Tibial nerve (tissue), 4 donors: ENCODE measurements at regions not wholly inside any gene's neighbourhood (a gene's known extent, or its start where the extent isn't known, plus 50 kb on each side); places are given as distances from the start of the nearest gene placed in this dataset.

ENCODE experiments used
- DNase-seq, 2 donors: peaks; one replicate each; pipeline ENCODE4 v3.0.0-alpha.2; 2019; ENCODE audit warnings: low spot score in 2 of 2
- H3K27ac ChIP-seq, 4 donors: fragments of 200-600 bp; sonication (generic) in 3 of 4; one replicate each; pipeline ENCODE4 v1.5.1; 2017 to 2019; ENCODE audit warnings: mild to moderate bottlenecking in 1 of 4
- H3K27me3 ChIP-seq, 2 donors: fragments of 200-600 bp; sonication (generic) in 1 of 2; one replicate each; pipeline versions ENCODE4 v1.5.1 to v1.6.0; 2017 to 2019
- H3K36me3 ChIP-seq, 3 donors: fragments of 200-600 bp; sonication (generic); one replicate each; pipeline ENCODE4 v1.5.1; 2018 to 2019
- H3K4me1 ChIP-seq, 4 donors: fragments of 200-600 bp; sonication (generic) in 3 of 4; one replicate each; pipeline ENCODE4 v1.5.1; 2017 to 2019
- H3K4me3 ChIP-seq, 4 donors: fragments of 200-600 bp; sonication (generic) in 3 of 4; one replicate each; pipeline ENCODE4 v1.5.1; 2017 to 2019; ENCODE audit warnings: mild to moderate bottlenecking in 1 of 4, moderate library complexity in 1 of 4
- H3K9me3 ChIP-seq, 4 donors: fragments of 200-600 bp; sonication (generic) in 3 of 4; one replicate each; pipeline ENCODE4 v1.5.1; 2017 to 2019
- CTCF ChIP-seq, 5 experiments: fragments of 200-600 bp in 3 of 5; fragments of 450-650 bp in 2 of 5; sonication (generic) in 3 of 5; IDR thresholded peaks; one replicate each; pipeline ENCODE4 v1.5.1; 2016 to 2019; ENCODE audit warnings: antibody characterized with exemption in 5 of 5, mild to moderate bottlenecking in 3 of 5, moderate library complexity in 2 of 5
- EP300 ChIP-seq, 2 donors: sonication (generic); formaldehyde crosslinking; IDR thresholded peaks; one replicate each; pipeline ENCODE4 v1.6.1; 2017; ENCODE audit warnings: antibody characterized with exemption in 2 of 2, mild to moderate bottlenecking in 1 of 2
- POLR2A ChIP-seq, 2 donors: fragments of 450-650 bp; IDR thresholded peaks; one replicate each; pipeline ENCODE4 v1.6.1; 2017; ENCODE audit warnings: antibody characterized with exemption in 2 of 2, mild to moderate bottlenecking in 2 of 2, moderate library complexity in 2 of 2
- WGBS, 2 donors: methylation state at CpG; one replicate each; pipeline ENCODE4 v1.1.5; 2018; 5-methylcytosine and 5-hydroxymethylcytosine counted together

- no peaks in the 10 kb centered on the region for H3K4me1 ChIP-seq
- DNase-seq = no peak
- WGBS, 2 donors = 50 to 52% methylated on average over 1 of the region's 1 CpG
- TF ChIP-seq POLR2A (IDR thresholded peaks at IDR 0.05) = no peak
- TF ChIP-seq EP300 (IDR thresholded peaks at IDR 0.05) = no peak
- TF ChIP-seq CTCF (IDR thresholded peaks at IDR 0.05) = no peak
- H3K4me3 ChIP-seq = no peak overlapping the region
- H3K36me3 ChIP-seq = no peaks in the 10 kb centered on the region
- no peaks in the 10 kb centered on the region for H3K9me3 ChIP-seq
- H3K27me3 ChIP-seq = no peaks in the 10 kb centered on the region
- no peak overlapping the region for H3K27ac ChIP-seq
Observed at GRCh38 chr4:72814241-72814640, 245.2 kb upstream of the ADAMTS3 start.

- no peak for DNase-seq
- Histone ChIP-seq H3K27ac (no peak overlapping the region), H3K9me3 (no peaks in the 10 kb centered on the region), H3K4me3 (no peak overlapping the region), H3K4me1 (no peaks in the 10 kb centered on the region), H3K27me3 (no peaks in the 10 kb centered on the region), H3K36me3 (no peaks in the 10 kb centered on the region)
- TF ChIP-seq EP300 (IDR thresholded peaks at IDR 0.05) = no peak
- TF ChIP-seq POLR2A (IDR thresholded peaks at IDR 0.05) = no peak
- TF ChIP-seq CTCF (IDR thresholded peaks at IDR 0.05) = no peak
- 42 to 60% methylated on average over 1 of the region's 1 CpG for WGBS, 2 donors
Observed at GRCh38 chr4:72809208-72809607, 240.2 kb upstream of the ADAMTS3 start.

GRCh38 chr4:72805284-72805683 lies 236.3 kb upstream of the ADAMTS3 start:
- no peak for DNase-seq
- TF ChIP-seq CTCF (IDR thresholded peaks at IDR 0.05) (no peak), EP300 (IDR thresholded peaks at IDR 0.05) (no peak), POLR2A (IDR thresholded peaks at IDR 0.05) (no peak)
- 65 to 69% methylated on average over 2 of the region's 2 CpGs for WGBS, 2 donors
- Histone ChIP-seq H3K4me3 (no peak overlapping the region), H3K27me3 (no peaks in the 10 kb centered on the region), H3K9me3 (no peaks in the 10 kb centered on the region), H3K4me1 (no peaks in the 10 kb centered on the region), H3K36me3 (no peaks in the 10 kb centered on the region), H3K27ac (no peak overlapping the region)

- H3K9me3 ChIP-seq = peaks cover 0 to 5% (median 0%) of the 10 kb centered on the region in 4 donors
- H3K27ac ChIP-seq = no peak overlapping the region
- DNase-seq = no peak
- no peak overlapping the region for H3K4me3 ChIP-seq
- 89 to 100% methylated on average over 1 of the region's 1 CpG for WGBS, 2 donors
- no peaks in the 10 kb centered on the region for H3K36me3 ChIP-seq
- no peaks in the 10 kb centered on the region for H3K27me3 ChIP-seq
- TF ChIP-seq CTCF (IDR thresholded peaks at IDR 0.05) (no peak), POLR2A (IDR thresholded peaks at IDR 0.05) (no peak), EP300 (IDR thresholded peaks at IDR 0.05) (no peak)
- H3K4me1 ChIP-seq = no peaks in the 10 kb centered on the region
Observed at GRCh38 chr4:72797486-72797885, 228.5 kb upstream of the ADAMTS3 start.

GRCh38 chr4:72791054-72791453 lies 222.0 kb upstream of the ADAMTS3 start:
- TF ChIP-seq POLR2A (IDR thresholded peaks at IDR 0.05) (no peak), CTCF (IDR thresholded peaks at IDR 0.05) (no peak), EP300 (IDR thresholded peaks at IDR 0.05) (no peak)
- Histone ChIP-seq H3K4me3 (no peak overlapping the region), H3K4me1 (no peaks in the 10 kb centered on the region), H3K27me3 (no peaks in the 10 kb centered on the region), H3K9me3 (peaks cover 0 to 5% (median 0%) of the 10 kb centered on the region in 4 donors), H3K27ac (no peak overlapping the region), H3K36me3 (no peaks in the 10 kb centered on the region)
- 47 to 74% methylated on average over 2 of the region's 2 CpGs for WGBS, 2 donors
- no peak for DNase-seq
